Astrocyte (in vitro differentiated cells and primary cell): ENCODE measurements at regions not wholly inside any gene's neighbourhood (a gene's known extent, or its start where the extent isn't known, plus 50 kb on each side); places are given as distances from the start of the nearest gene placed in this dataset.

Experiments
- DNase-seq: peaks from one replicate; pipeline ENCODE4 v3.0.0-alpha.2; 2010; ENCODE audit warnings: low read depth
- FAIRE-seq: peaks from 2 replicates; lab custom pipeline; 2011; peaks lifted over from hg19 to GRCh38; lab: Jason Lieb, UNC
- H2AFZ ChIP-seq: 2 replicates; pipeline ENCODE4 v1.6.0; 2012; ENCODE audit warnings: low read depth, low read length, inconsistent platforms
- H3K27ac ChIP-seq: 2 replicates; pipeline ENCODE4 v1.5.1; 2011; ENCODE audit warnings: low read depth, low read length, inconsistent platforms
- H3K27me3 ChIP-seq: 2 replicates; pipeline ENCODE4 v1.6.0; 2011; ENCODE audit warnings: low read length, inconsistent platforms; ENCODE audit not compliant: insufficient read depth
- H3K36me3 ChIP-seq: 2 replicates; pipeline ENCODE4 v1.5.1; 2011; ENCODE audit warnings: low read length, inconsistent platforms; ENCODE audit not compliant: insufficient read depth
- H3K4me1 ChIP-seq: 2 replicates; pipeline ENCODE4 v1.5.1; 2011; ENCODE audit warnings: low read length, inconsistent platforms; ENCODE audit not compliant: insufficient read depth
- H3K4me2 ChIP-seq: 2 replicates; pipeline ENCODE4 v1.6.0; 2012; ENCODE audit warnings: low read length, inconsistent platforms
- H3K4me3 ChIP-seq: 2 replicates; pipeline ENCODE4 v1.5.1; 2011; ENCODE audit warnings: low read depth, mild to moderate bottlenecking, low read length, inconsistent platforms; ENCODE audit not compliant: insufficient read depth
- H3K79me2 ChIP-seq: 2 replicates; pipeline ENCODE4 v1.6.0; 2012; ENCODE audit warnings: mild to moderate bottlenecking, low read length, inconsistent platforms; ENCODE audit not compliant: insufficient read depth
- H3K9ac ChIP-seq: 2 replicates; pipeline ENCODE4 v1.6.0; 2012; ENCODE audit warnings: mild to moderate bottlenecking, low read length, inconsistent platforms
- H3K9me3 ChIP-seq: 2 replicates; pipeline ENCODE4 v1.5.1; 2012; ENCODE audit warnings: low read depth, mild to moderate bottlenecking, low read length, inconsistent platforms; ENCODE audit not compliant: insufficient read depth
- H4K20me1 ChIP-seq: 2 replicates; pipeline ENCODE4 v1.6.0; 2012; ENCODE audit warnings: low read length, inconsistent platforms; ENCODE audit not compliant: insufficient read depth
- H3K27ac Mint-ChIP-seq: one replicate; pipeline ENCODE4 v1.8.0; 2021; ENCODE audit warnings: mild to moderate bottlenecking, mixed read lengths; ENCODE audit not compliant: unreplicated experiment
- H3K27me3 Mint-ChIP-seq: one replicate; pipeline ENCODE4 v1.8.0; 2021; ENCODE audit warnings: low read depth, mixed read lengths; ENCODE audit not compliant: unreplicated experiment
- H3K36me3 Mint-ChIP-seq: one replicate; pipeline ENCODE4 v1.8.0; 2021; ENCODE audit warnings: low read depth, mixed read lengths; ENCODE audit not compliant: unreplicated experiment
- H3K4me1 Mint-ChIP-seq: one replicate; pipeline ENCODE4 v1.8.0; 2021; ENCODE audit warnings: low read depth, mixed read lengths; ENCODE audit not compliant: unreplicated experiment
- H3K4me3 Mint-ChIP-seq: one replicate; pipeline ENCODE4 v1.8.0; 2021; ENCODE audit warnings: mild to moderate bottlenecking, moderate library complexity, mixed read lengths; ENCODE audit not compliant: unreplicated experiment
- H3K9me3 Mint-ChIP-seq: one replicate; pipeline ENCODE4 v1.8.0; 2021; ENCODE audit warnings: mild to moderate bottlenecking, mixed read lengths; ENCODE audit not compliant: unreplicated experiment
- CTCF ChIP-seq: IDR thresholded peaks from 2 replicates; pipeline ENCODE4 v1.5.1; 2011; ENCODE audit warnings: low read depth, mild to moderate bottlenecking, inconsistent platforms, low read length, moderate library complexity; ENCODE audit not compliant: insufficient read depth
- EZH2 ChIP-seq: IDR thresholded peaks from 2 replicates; pipeline ENCODE4 v1.6.1; 2012; ENCODE audit warnings: mild to moderate bottlenecking, low read length, inconsistent platforms; ENCODE audit not compliant: insufficient read depth

GRCh38 chr13:81670048-81670447 is 1329.1 kb upstream of the SPRY2 start:
- FAIRE-seq, result no peak
- no peaks in the 10 kb centered on the region for H4K20me1 ChIP-seq
- Mint-ChIP-seq H3K27me3 (no peaks in the 10 kb centered on the region), H3K36me3 (no peaks in the 10 kb centered on the region), H3K9me3 (no peaks in the 10 kb centered on the region), H3K27ac (no peak overlapping the region), H3K4me1 (no peaks in the 10 kb centered on the region), H3K4me3 (no peak overlapping the region)
- no peaks in the 10 kb centered on the region for H3K36me3 ChIP-seq
- DNase-seq, result no peak
- no peak overlapping the region for H3K4me3 ChIP-seq
- no peak overlapping the region for H2AFZ ChIP-seq
- no peaks in the 10 kb centered on the region for H3K4me1 ChIP-seq
- no peak for TF ChIP-seq CTCF
- no peak for TF ChIP-seq EZH2
- no peak overlapping the region for H3K9ac ChIP-seq
- no peak overlapping the region for H3K27ac ChIP-seq
- no peaks in the 10 kb centered on the region for H3K27me3 ChIP-seq
- no peaks in the 10 kb centered on the region for H3K9me3 ChIP-seq
- H3K4me2 ChIP-seq, result no peak overlapping the region
- no peaks in the 10 kb centered on the region for H3K79me2 ChIP-seq

- Histone ChIP-seq H3K4me1 (no peaks in the 10 kb centered on the region), H3K27ac (no peak overlapping the region), H3K9ac (no peak overlapping the region), H3K79me2 (no peaks in the 10 kb centered on the region), H3K4me2 (no peak overlapping the region), H3K27me3 (no peaks in the 10 kb centered on the region), H2AFZ (no peak overlapping the region), H3K4me3 (no peak overlapping the region), H3K9me3 (no peaks in the 10 kb centered on the region), H4K20me1 (no peaks in the 10 kb centered on the region), H3K36me3 (no peaks in the 10 kb centered on the region)
- Mint-ChIP-seq H3K9me3 (no peaks in the 10 kb centered on the region), H3K27me3 (no peaks in the 10 kb centered on the region), H3K4me3 (no peak overlapping the region), H3K36me3 (no peaks in the 10 kb centered on the region), H3K27ac (no peak overlapping the region), H3K4me1 (no peaks in the 10 kb centered on the region)
- TF ChIP-seq CTCF (no peak), EZH2 (no peak)
- FAIRE-seq, result no peak
- no peak for DNase-seq
Observed at GRCh38 chr13:81664872-81665271, 1323.9 kb upstream of the SPRY2 start.

GRCh38 chr13:81659984-81660383 is 1319.1 kb upstream of the SPRY2 start:
- H3K4me2 ChIP-seq, result no peak overlapping the region
- no peaks in the 10 kb centered on the region for H3K9me3 ChIP-seq
- no peak overlapping the region for H3K4me3 ChIP-seq
- no peak overlapping the region for H3K27ac ChIP-seq
- DNase-seq, result no peak
- no peaks in the 10 kb centered on the region for H3K4me1 ChIP-seq
- H3K27me3 Mint-ChIP-seq, result no peaks in the 10 kb centered on the region
- no peak overlapping the region for H2AFZ ChIP-seq
- TF ChIP-seq CTCF (no peak), EZH2 (no peak)
- no peaks in the 10 kb centered on the region for H3K4me1 Mint-ChIP-seq
- H3K36me3 ChIP-seq, result no peaks in the 10 kb centered on the region
- no peaks in the 10 kb centered on the region for H3K27me3 ChIP-seq
- H3K27ac Mint-ChIP-seq, result no peak overlapping the region
- H4K20me1 ChIP-seq, result no peaks in the 10 kb centered on the region
- no peak for FAIRE-seq
- H3K9me3 Mint-ChIP-seq, result no peaks in the 10 kb centered on the region
- no peaks in the 10 kb centered on the region for H3K79me2 ChIP-seq
- H3K9ac ChIP-seq, result no peak overlapping the region
- H3K4me3 Mint-ChIP-seq, result no peak overlapping the region
- H3K36me3 Mint-ChIP-seq, result no peaks in the 10 kb centered on the region
